HG03045 (cell line): ENCODE measurements at regions not wholly inside any gene's neighbourhood (a gene's known extent, or its start where the extent isn't known, plus 50 kb on each side); places are given as distances from the start of the nearest gene placed in this dataset.
"Not testable (repeated sequence)": the region's sequence is repeated elsewhere in the genome, so short reads cannot be mapped to it uniquely, and the experiment has no call there.

Experiments
- ATAC-seq: cut with Tn5 transposase; IDR thresholded peaks from one replicate; pipeline ENCODE4 v1.9.1; 2021; ENCODE audit warnings: mild to moderate bottlenecking, moderate library complexity; ENCODE audit not compliant: unreplicated experiment

GRCh38 chr2:12870692-12871091 is 154.0 kb downstream of the TRIB2 start:
- ATAC-seq, result no peak

- no peak for ATAC-seq
Measured at GRCh38 chr2:12871694-12872315, 155.1 kb downstream of the TRIB2 start.

GRCh38 chr2:12877761-12878160 is 161.0 kb downstream of the TRIB2 start:
- no peak for ATAC-seq

- ATAC-seq, result no peak
Measured at GRCh38 chr2:12879649-12880048, 162.9 kb downstream of the TRIB2 start.

- no peak for ATAC-seq
Measured at GRCh38 chr2:12881952-12882351, 165.2 kb downstream of the TRIB2 start.

GRCh38 chr2:12882393-12882792 is 165.7 kb downstream of the TRIB2 start:
- ATAC-seq, result no peak

GRCh38 chr2:12883906-12884305 is 167.2 kb downstream of the TRIB2 start:
- no peak for ATAC-seq

GRCh38 chr2:12884713-12885282 is 168.1 kb downstream of the TRIB2 start:
- ATAC-seq, result no peak

GRCh38 chr2:12890066-12890465 is 173.3 kb downstream of the TRIB2 start:
- no peak for ATAC-seq

- ATAC-seq, result no peak
Measured at GRCh38 chr2:12890481-12890991, 173.8 kb downstream of the TRIB2 start.

- no peak for ATAC-seq
Measured at GRCh38 chr2:12895017-12895416, 178.3 kb downstream of the TRIB2 start.

- ATAC-seq, result no peak
Measured at GRCh38 chr2:12896318-12896982, 179.7 kb downstream of the TRIB2 start.

- no peak for ATAC-seq
Measured at GRCh38 chr2:12897181-12897580, 180.4 kb downstream of the TRIB2 start.

- no peak for ATAC-seq
Measured at GRCh38 chr2:12903272-12903671, 186.5 kb downstream of the TRIB2 start.

- ATAC-seq, result no peak
Measured at GRCh38 chr2:12910431-12910830, 193.7 kb downstream of the TRIB2 start.

GRCh38 chr2:12915787-12916186 is 199.1 kb downstream of the TRIB2 start:
- no peak for ATAC-seq

- ATAC-seq, result no peak
Measured at GRCh38 chr2:12918138-12918834, 201.6 kb downstream of the TRIB2 start.

GRCh38 chr2:12918835-12919445 is 202.2 kb downstream of the TRIB2 start:
- no peak for ATAC-seq

GRCh38 chr2:12921321-12921720 is 204.6 kb downstream of the TRIB2 start:
- no peak for ATAC-seq

GRCh38 chr2:12923907-12924610 is 207.3 kb downstream of the TRIB2 start:
- no peak for ATAC-seq

GRCh38 chr2:12926641-12927040 is 209.9 kb downstream of the TRIB2 start:
- not testable (repeated sequence) for ATAC-seq
